ENCODE measurements at regions not wholly inside any gene's neighbourhood (a gene's known extent, or its start where the extent isn't known, plus 50 kb on each side); places are given as distances from the start of the nearest gene placed in this dataset.

DNA sequence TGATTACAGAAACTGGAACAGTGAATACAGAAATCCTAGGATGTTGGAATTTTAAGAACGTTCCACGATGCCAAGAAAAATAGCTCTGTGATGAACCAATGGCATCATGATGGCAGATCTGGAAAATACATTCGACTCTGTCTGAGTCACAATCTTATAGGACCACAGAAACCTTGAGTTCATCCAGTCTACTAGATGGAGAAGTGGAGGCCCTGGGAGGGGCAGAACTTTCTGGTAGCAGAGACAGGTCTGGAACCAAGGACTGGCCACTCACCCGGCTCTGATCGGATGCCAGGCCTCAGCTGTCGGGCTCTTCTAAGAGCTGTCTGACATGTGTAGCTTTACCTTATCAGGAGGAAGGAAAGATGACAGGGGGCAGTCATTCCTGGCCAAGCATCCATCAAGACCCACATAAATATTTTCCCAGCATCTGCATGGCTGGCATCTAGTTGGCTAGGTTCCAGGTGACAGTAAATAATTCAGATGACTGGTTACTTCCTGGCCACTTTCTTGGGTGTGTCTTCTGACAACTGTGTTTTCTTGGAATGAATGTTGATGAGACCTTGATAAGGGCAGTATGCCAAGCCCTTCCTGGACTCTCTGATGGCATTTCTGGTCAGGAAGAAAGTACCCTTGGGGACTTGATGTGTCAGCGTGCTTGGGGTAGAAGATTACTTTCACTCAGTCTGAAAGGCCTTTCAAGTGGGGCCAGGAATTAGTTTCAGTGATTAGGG, 72.6 kb upstream of the TRABD2B start:
- Histone ChIP-seq H3K4me2 (ENCODE audit: insufficient read depth, low read length) (no peak overlapping the region), H3K9me1 (replicated peaks; ENCODE audit: control insufficient read depth, extremely low read depth, insufficient read depth, low read length) (no peaks in the 10 kb centered on the region), H4K20me1 (replicated peaks; ENCODE audit: control insufficient read depth, extremely low read depth, insufficient read depth, low read length) (no peaks in the 10 kb centered on the region), H3K9me3 (replicated peaks; ENCODE audit: control insufficient read depth, insufficient read depth, low read length) (no peaks in the 10 kb centered on the region), H3K79me2 (ENCODE audit: control insufficient read depth, insufficient read depth, low read length) (no peaks in the 10 kb centered on the region), H2AFZ (ENCODE audit: low read depth, low read length) (no peak overlapping the region), H3K9ac (replicated peaks; ENCODE audit: extremely low read depth, insufficient read depth, low read length) (no peak overlapping the region), H3K27ac (ENCODE audit: insufficient read depth, low read depth, low read length) (no peak overlapping the region), H3K4me3 (replicated peaks in 1 of 3; ENCODE audit: insufficient read depth in 1 of 3, low read depth in 1 of 3, low read length in 3 of 3) (no peak overlapping the region), H3K36me3 (ENCODE audit: control insufficient read depth in 2 of 2, extremely low read depth in 1 of 2, insufficient read depth in 2 of 2, low read length in 2 of 2) (no peaks in the 10 kb centered on the region), H3K4me1 (ENCODE audit: control insufficient read depth, extremely low read depth, insufficient read depth, low read length) (no peaks in the 10 kb centered on the region), H3K27me3 (ENCODE audit: control insufficient read depth in 2 of 2, insufficient read depth in 2 of 2, low read length in 2 of 2) (no peaks in the 10 kb centered on the region)
- DNase-seq (ENCODE audit: low read depth, low spot score) (no peak), FAIRE-seq (no peak)
- TF ChIP-seq POLR2A (IDR thresholded peaks at IDR 0.05; ENCODE audit: low read depth, low read length) (no peak), GATA2 (IDR thresholded peaks at IDR 0.05; ENCODE audit: insufficient read depth, insufficient read length, low read depth, low read length) (no peak), JUN (IDR thresholded peaks at IDR 0.05; ENCODE audit: borderline replicate concordance, insufficient read depth, insufficient read length, low read depth) (no peak), POLR2AphosphoS5 (IDR thresholded peaks at IDR 0.05; ENCODE audit: insufficient read depth, low read depth, low read length) (no peak)
- TF ChIP-seq, protein P1, sequence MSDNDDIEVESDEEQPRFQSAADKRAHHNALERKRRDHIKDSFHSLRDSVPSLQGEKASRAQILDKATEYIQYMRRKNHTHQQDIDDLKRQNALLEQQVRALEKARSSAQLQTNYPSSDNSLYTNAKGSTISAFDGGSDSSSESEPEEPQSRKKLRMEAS (IDR thresholded peaks at IDR 0.05; ENCODE audit: insufficient read depth, insufficient read length), result no peak
- intact Hi-C loops (cut with micrococcal nuclease) (no loop called here), dilution Hi-C loops (cut with MboI; ENCODE audit: extremely low pct_ligation_motif_present, low sequenced_read_pairs) (no loop called here)
- BruUV-seq (replicated peaks), result no TSS peak
- CTCF ChIA-PET, result interaction anchor here (0.7 to 0.9 kb wide), 2 partner anchors 8 to 9 kb away, joined by 3 to 5 read pairs; no protein-coding TSS in a partner anchor
- POLR2A ChIA-PET, result no interaction called here

DNA sequence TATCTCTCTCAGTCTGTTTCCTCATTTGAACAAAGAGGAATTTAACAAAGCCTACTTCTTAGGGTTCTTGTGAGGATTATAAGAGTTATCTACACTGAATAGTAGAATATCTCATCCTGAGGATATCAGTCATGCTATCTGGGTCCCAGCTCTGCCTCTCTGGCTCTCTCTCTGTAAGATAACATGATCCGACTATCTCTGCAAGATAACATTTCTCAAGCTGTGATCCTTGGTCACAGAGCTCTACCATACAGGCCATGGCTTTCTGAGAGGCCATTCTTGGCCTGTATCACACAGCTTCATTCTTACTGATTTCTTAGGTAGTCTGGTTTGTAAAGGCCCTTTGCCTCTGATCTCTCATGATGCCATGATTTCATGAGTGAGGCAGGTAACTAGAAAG, 71.0 kb upstream of the TRABD2B start:
- Histone ChIP-seq H3K4me1 (ENCODE audit: control insufficient read depth, extremely low read depth, insufficient read depth, low read length) (no peaks in the 10 kb centered on the region), H3K4me2 (ENCODE audit: insufficient read depth, low read length) (no peak overlapping the region), H3K4me3 (replicated peaks in 1 of 3; ENCODE audit: insufficient read depth in 1 of 3, low read depth in 1 of 3, low read length in 3 of 3) (no peak overlapping the region), H3K9me1 (replicated peaks; ENCODE audit: control insufficient read depth, extremely low read depth, insufficient read depth, low read length) (no peaks in the 10 kb centered on the region), H3K27ac (ENCODE audit: insufficient read depth, low read depth, low read length) (no peak overlapping the region), H2AFZ (ENCODE audit: low read depth, low read length) (no peak overlapping the region), H3K9me3 (replicated peaks; ENCODE audit: control insufficient read depth, insufficient read depth, low read length) (no peaks in the 10 kb centered on the region), H3K9ac (replicated peaks; ENCODE audit: extremely low read depth, insufficient read depth, low read length) (no peak overlapping the region), H3K79me2 (ENCODE audit: control insufficient read depth, insufficient read depth, low read length) (no peaks in the 10 kb centered on the region), H3K36me3 (ENCODE audit: control insufficient read depth in 2 of 2, extremely low read depth in 1 of 2, insufficient read depth in 2 of 2, low read length in 2 of 2) (no peaks in the 10 kb centered on the region), H4K20me1 (replicated peaks; ENCODE audit: control insufficient read depth, extremely low read depth, insufficient read depth, low read length) (no peaks in the 10 kb centered on the region), H3K27me3 (ENCODE audit: control insufficient read depth in 2 of 2, insufficient read depth in 2 of 2, low read length in 2 of 2) (no peaks in the 10 kb centered on the region)
- ChIA-PET CTCF (interaction anchor here (1.0 to 1.9 kb wide), 3 partner anchors 10 to 71 kb away, joined by 3 to 5 read pairs (median 3); partner anchors contain the start of gene TRABD2B), POLR2A (no interaction called here)
- TF ChIP-seq, protein P2, sequence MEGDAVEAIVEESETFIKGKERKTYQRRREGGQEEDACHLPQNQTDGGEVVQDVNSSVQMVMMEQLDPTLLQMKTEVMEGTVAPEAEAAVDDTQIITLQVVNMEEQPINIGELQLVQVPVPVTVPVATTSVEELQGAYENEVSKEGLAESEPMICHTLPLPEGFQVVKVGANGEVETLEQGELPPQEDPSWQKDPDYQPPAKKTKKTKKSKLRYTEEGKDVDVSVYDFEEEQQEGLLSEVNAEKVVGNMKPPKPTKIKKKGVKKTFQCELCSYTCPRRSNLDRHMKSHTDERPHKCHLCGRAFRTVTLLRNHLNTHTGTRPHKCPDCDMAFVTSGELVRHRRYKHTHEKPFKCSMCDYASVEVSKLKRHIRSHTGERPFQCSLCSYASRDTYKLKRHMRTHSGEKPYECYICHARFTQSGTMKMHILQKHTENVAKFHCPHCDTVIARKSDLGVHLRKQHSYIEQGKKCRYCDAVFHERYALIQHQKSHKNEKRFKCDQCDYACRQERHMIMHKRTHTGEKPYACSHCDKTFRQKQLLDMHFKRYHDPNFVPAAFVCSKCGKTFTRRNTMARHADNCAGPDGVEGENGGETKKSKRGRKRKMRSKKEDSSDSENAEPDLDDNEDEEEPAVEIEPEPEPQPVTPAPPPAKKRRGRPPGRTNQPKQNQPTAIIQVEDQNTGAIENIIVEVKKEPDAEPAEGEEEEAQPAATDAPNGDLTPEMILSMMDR (IDR thresholded peaks at IDR 0.05; ENCODE audit: extremely low read depth in 1 of 2, insufficient read depth in 1 of 2, low read depth in 1 of 2, low read length in 2 of 2), result no peak
- TF ChIP-seq JUN (IDR thresholded peaks at IDR 0.05; ENCODE audit: borderline replicate concordance, insufficient read depth, insufficient read length, low read depth) (no peak), MYC (IDR thresholded peaks at IDR 0.05; ENCODE audit: low read depth, low read length) (no peak), FOS (IDR thresholded peaks at IDR 0.05; ENCODE audit: borderline replicate concordance, insufficient read depth, low read length) (no peak), POLR2A (IDR thresholded peaks at IDR 0.05; ENCODE audit: low read depth, low read length) (no peak), EZH2 (IDR thresholded peaks at IDR 0.05; ENCODE audit: borderline replicate concordance, low read depth, low read length, severe bottlenecking) (no peak), POLR2AphosphoS5 (IDR thresholded peaks at IDR 0.05; ENCODE audit: insufficient read depth, low read depth, low read length) (no peak), GATA2 (IDR thresholded peaks at IDR 0.05; ENCODE audit: insufficient read depth, insufficient read length, low read depth, low read length) (no peak)
- dilution Hi-C loops (cut with MboI; ENCODE audit: extremely low pct_ligation_motif_present, low sequenced_read_pairs), result no loop called here
- intact Hi-C loops (cut with micrococcal nuclease), result no loop called here
- FAIRE-seq (no peak), DNase-seq (ENCODE audit: low read depth, low spot score) (no peak)
- BruUV-seq (replicated peaks), result no TSS peak

All from endothelial cell of umbilical vein (primary cell).